H1 (cell line): ENCODE measurements at regions not wholly inside any gene's neighbourhood (a gene's known extent, or its start where the extent isn't known, plus 50 kb on each side); places are given as distances from the start of the nearest gene placed in this dataset.

Source experiments
- CTCF ChIA-PET: fragments of 300-600 bp; sonication (Branson Sonifier 250); formaldehyde crosslinking; loops from one replicate; lab custom pipeline; 2021; ENCODE audit not compliant: partially characterized antibody; lab: Charles Lee
- POLR2A ChIA-PET: fragments of 300-600 bp; sonication (Branson Sonifier 250); formaldehyde crosslinking; loops from one replicate; lab custom pipeline; 2021; ENCODE audit warnings: inconsistent platforms; ENCODE audit not compliant: partially characterized antibody; lab: Charles Lee
- DNase-seq, 2 experiments: peaks; one replicate each; pipeline versions ENCODE4 v3.0.0 to v3.0.0-alpha.2; 2010 to 2022; ENCODE audit warnings: low spot score in 2 of 2, low read depth in 1 of 2, mixed read lengths in 1 of 2
- FAIRE-seq: peaks from 2 replicates; lab custom pipeline; 2011; peaks lifted over from hg19 to GRCh38; lab: Jason Lieb, UNC
- H2AFZ ChIP-seq: 2 replicates; pipeline ENCODE4 v1.8.1; 2012; ENCODE audit warnings: low read length, inconsistent platforms
- H2AK5ac ChIP-seq: 2 replicates; pipeline ENCODE4 v1.6.1; 2013; ENCODE audit warnings: low read depth, low read length
- H2BK120ac ChIP-seq: replicated peaks from 2 replicates; pipeline ENCODE3; 2013; ENCODE audit warnings: low read depth, low read length, inconsistent platforms
- H2BK12ac ChIP-seq: 2 replicates; pipeline ENCODE4 v1.6.1; 2013; ENCODE audit warnings: low read depth, low read length
- H2BK15ac ChIP-seq: 2 replicates; pipeline ENCODE4 v1.6.1; 2013; ENCODE audit warnings: low read length
- H2BK20ac ChIP-seq: 2 replicates; pipeline ENCODE4 v1.6.1; 2013; ENCODE audit warnings: low read length
- H2BK5ac ChIP-seq: 2 replicates; pipeline ENCODE4 v1.6.1; 2013; ENCODE audit warnings: low read depth, low read length
- H3K14ac ChIP-seq: 2 replicates; pipeline ENCODE4 v1.6.1; 2013; ENCODE audit warnings: inconsistent platforms; ENCODE audit not compliant: insufficient read length
- H3K18ac ChIP-seq: 2 replicates; pipeline ENCODE4 v1.6.1; 2013; ENCODE audit warnings: low read length; ENCODE audit errors: extremely low read depth
- H3K23ac ChIP-seq: 2 replicates; pipeline ENCODE4 v1.6.1; 2013; ENCODE audit warnings: inconsistent platforms; ENCODE audit not compliant: insufficient read length
- H3K23me2 ChIP-seq: 2 replicates; pipeline ENCODE4 v1.6.1; 2013; ENCODE audit warnings: low read depth, low read length
- H3K27ac ChIP-seq: 2 replicates; pipeline ENCODE4 v1.6.1; 2011; ENCODE audit warnings: low read depth, low read length, inconsistent platforms
- H3K27me3 ChIP-seq, 4 experiments: replicated peaks in 1 of 4; 1 replicate in 1 of 4; 2 replicates in 3 of 4; pipeline versions ENCODE4 v1.6.1 to v1.8.1; 2011 to 2013; ENCODE audit warnings: low read length in 3 of 4, mild to moderate bottlenecking in 3 of 4, inconsistent platforms in 2 of 4, mixed read lengths in 2 of 4, moderate library complexity in 1 of 4; ENCODE audit not compliant: control insufficient read depth in 3 of 4, insufficient read depth in 3 of 4; ENCODE audit errors: extremely low read depth in 1 of 4
- H3K36me3 ChIP-seq, 4 experiments: 2 replicates each; pipeline versions ENCODE4 v1.6.1 to v1.8.1; 2011 to 2013; ENCODE audit warnings: mild to moderate bottlenecking in 4 of 4, low read length in 3 of 4, moderate library complexity in 2 of 4, control low read depth in 1 of 4, inconsistent platforms in 1 of 4; ENCODE audit not compliant: insufficient read depth in 4 of 4, control insufficient read depth in 2 of 4
- H3K4ac ChIP-seq: replicated peaks from 2 replicates; pipeline ENCODE3; 2013; ENCODE audit warnings: low read length, low read depth, mixed read lengths, inconsistent platforms; ENCODE audit not compliant: insufficient read length
- H3K4me1 ChIP-seq, 4 experiments: replicated peaks in 1 of 4; 1 replicate in 1 of 4; 2 replicates in 3 of 4; pipeline versions ENCODE4 v1.6.1 to v1.8.1; 2011 to 2013; ENCODE audit warnings: low read length in 3 of 4, inconsistent platforms in 2 of 4, mixed read lengths in 1 of 4; ENCODE audit not compliant: insufficient read depth in 4 of 4, control insufficient read depth in 3 of 4
- H3K4me2 ChIP-seq, 2 experiments: 2 replicates each; pipeline versions ENCODE4 v1.6.1 to v1.8.1; 2011 to 2013; ENCODE audit warnings: low read depth in 2 of 2, low read length in 2 of 2, control low read depth in 1 of 2, inconsistent platforms in 1 of 2, mild to moderate bottlenecking in 1 of 2; ENCODE audit not compliant: insufficient read depth in 1 of 2
- H3K4me3 ChIP-seq, 4 experiments: fragments of 200-600, 300-600 bp in 1 of 4; sonication (generic), shearing (Covaris generic), sonication (Bioruptor Twin) in 1 of 4; 2 replicates each; pipeline versions ENCODE4 v1.5.1 to v1.8.1; 2011 to 2016; ENCODE audit warnings: low read length in 4 of 4, low read depth in 3 of 4, control low read depth in 2 of 4, inconsistent platforms in 2 of 4, mild to moderate bottlenecking in 2 of 4, mixed read lengths in 1 of 4, moderate library complexity in 1 of 4; ENCODE audit not compliant: insufficient read depth in 2 of 4; ENCODE audit errors: extremely low read depth in 1 of 4
- H3K56ac ChIP-seq: replicated peaks from 2 replicates; pipeline ENCODE3; 2013; ENCODE audit warnings: low read depth, mild to moderate bottlenecking, mixed read lengths, low read length, inconsistent platforms; ENCODE audit not compliant: insufficient read length
- H3K79me1 ChIP-seq: 2 replicates; pipeline ENCODE4 v1.6.1; 2013; ENCODE audit warnings: low read depth, low read length, control low read depth
- H3K79me2 ChIP-seq, 2 experiments: 2 replicates each; pipeline versions ENCODE4 v1.6.1 to v1.8.1; 2012 to 2013; ENCODE audit warnings: low read length in 2 of 2, mild to moderate bottlenecking in 2 of 2, inconsistent platforms in 1 of 2; ENCODE audit not compliant: insufficient read depth in 2 of 2, control insufficient read depth in 1 of 2
- H3K9ac ChIP-seq, 4 experiments: replicated peaks in 1 of 4; 1 replicate in 1 of 4; 2 replicates in 3 of 4; pipeline versions ENCODE4 v1.6.1 to v1.8.1; 2011 to 2013; ENCODE audit warnings: low read depth in 3 of 4, low read length in 3 of 4, control low read depth in 2 of 4, mild to moderate bottlenecking in 2 of 4, moderate library complexity in 2 of 4, inconsistent platforms in 1 of 4; ENCODE audit errors: extremely low read depth in 1 of 4
- H3K9me3 ChIP-seq, 2 experiments: 2 replicates each; pipeline versions ENCODE4 v1.6.1 to v1.8.1; 2012 to 2013; ENCODE audit warnings: mild to moderate bottlenecking in 2 of 2, moderate library complexity in 2 of 2, control low read depth in 1 of 2, inconsistent platforms in 1 of 2, low read depth in 1 of 2, low read length in 1 of 2, mixed read lengths in 1 of 2; ENCODE audit not compliant: insufficient read depth in 2 of 2
- H4K20me1 ChIP-seq, 2 experiments: replicated peaks in 1 of 2; 2 replicates each; pipeline versions ENCODE3 to v1.8.1; 2011 to 2013; ENCODE audit warnings: inconsistent platforms in 2 of 2, low read length in 2 of 2, mild to moderate bottlenecking in 1 of 2; ENCODE audit not compliant: insufficient read depth in 2 of 2, control insufficient read depth in 1 of 2
- H4K5ac ChIP-seq: 2 replicates; pipeline ENCODE4 v1.6.1; 2013; ENCODE audit warnings: low read length, low read depth, mixed read lengths, inconsistent platforms; ENCODE audit not compliant: insufficient read length
- H4K8ac ChIP-seq: 2 replicates; pipeline ENCODE4 v1.8.0; 2013; ENCODE audit warnings: mild to moderate bottlenecking, moderate library complexity, low read length, inconsistent platforms; ENCODE audit not compliant: insufficient read depth; ENCODE audit errors: extremely low read depth
- H4K91ac ChIP-seq: replicated peaks from 2 replicates; pipeline ENCODE3; 2013; ENCODE audit warnings: low read length, mixed read lengths, inconsistent platforms; ENCODE audit not compliant: insufficient read length
- JUN ChIP-seq: IDR thresholded peaks from 2 replicates; pipeline ENCODE4 v1.6.1; 2011; ENCODE audit warnings: low read depth, mild to moderate bottlenecking, improper control_type of control experiment, low read length
- POU5F1 ChIP-seq: IDR thresholded peaks from 2 replicates; pipeline ENCODE4 v1.6.1; 2011; ENCODE audit warnings: low read depth, mild to moderate bottlenecking, low read length, moderate library complexity
- RNF2 ChIP-seq: fragments of 200-900, 300-1000 bp; sonication (generic); IDR thresholded peaks from 2 replicates; pipeline ENCODE4 v1.7.1; 2016; ENCODE audit warnings: borderline replicate concordance, low read depth, mild to moderate bottlenecking, antibody characterized with exemption, low read length; ENCODE audit not compliant: poor library complexity, severe bottlenecking; ENCODE audit errors: missing control alignments
- WGBS, 2 experiments: shearing (Covaris generic) in 1 of 2; methylation state at CpG; one replicate each; pipeline versions ENCODE4 v1.1.6 to v1.1.7; 2013 to 2015; ENCODE audit warnings: low lambda C conversion rate in 2 of 2, mixed read lengths in 2 of 2, inconsistent platforms in 1 of 2, low coverage in 1 of 2, missing lambda C conversion rate in 1 of 2; ENCODE audit not compliant: insufficient replicate concordance in 2 of 2, insufficient coverage in 1 of 2, insufficient read length in 1 of 2; ENCODE audit errors: extremely low coverage in 1 of 2, missing lambda C conversion rate in 1 of 2; 5-methylcytosine and 5-hydroxymethylcytosine counted together
- TF ChIP-seq, protein P1 (sequence below): IDR thresholded peaks from 2 replicates; pipeline ENCODE4 v1.6.1; 2012; ENCODE audit warnings: inconsistent platforms

DNA sequence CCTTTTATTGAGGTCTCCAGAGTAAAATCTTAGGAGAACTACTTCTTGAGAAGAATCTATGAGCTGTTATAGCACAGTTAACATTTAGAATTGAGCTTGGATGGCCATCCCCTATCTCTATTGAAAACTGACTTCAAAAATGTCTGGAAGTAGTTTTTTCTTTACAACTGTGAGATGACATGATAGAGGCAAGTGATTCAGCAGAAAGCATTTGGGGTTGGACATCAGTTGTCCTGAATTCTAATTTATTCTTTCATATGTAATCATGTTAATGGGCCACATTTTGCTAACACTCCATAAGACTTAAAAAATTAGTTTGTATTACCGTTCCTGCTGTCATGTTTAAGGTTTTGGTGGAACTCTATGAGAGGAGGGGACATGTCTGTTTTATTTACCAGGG lies 237.0 kb upstream of the SLC14A2 start:
- H4K5ac ChIP-seq = no peak overlapping the region
- no peak overlapping the region for H2BK20ac ChIP-seq
- no peak overlapping the region for H2BK12ac ChIP-seq
- TF ChIP-seq RNF2 (no peak), POU5F1 (no peak), JUN (no peak)
- TF ChIP-seq, protein P1, sequence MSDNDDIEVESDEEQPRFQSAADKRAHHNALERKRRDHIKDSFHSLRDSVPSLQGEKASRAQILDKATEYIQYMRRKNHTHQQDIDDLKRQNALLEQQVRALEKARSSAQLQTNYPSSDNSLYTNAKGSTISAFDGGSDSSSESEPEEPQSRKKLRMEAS = no peak
- H2AK5ac ChIP-seq = no peak overlapping the region
- no peak overlapping the region for H4K91ac ChIP-seq
- H3K27me3 ChIP-seq = no peaks in the 10 kb centered on the region
- H3K36me3 ChIP-seq = no peaks in the 10 kb centered on the region
- H3K9me3 ChIP-seq = no peaks in the 10 kb centered on the region
- ChIA-PET POLR2A (no interaction called here), CTCF (interaction anchor here (0.8 to 11.3 kb wide), 5 partner anchors 8 to 103 kb away, joined by 3 to 131 read pairs (median 8); no protein-coding TSS in a partner anchor)
- H4K8ac ChIP-seq = no peak overlapping the region
- no peak overlapping the region for H3K23ac ChIP-seq
- H3K4me2 ChIP-seq = no peak overlapping the region
- H2BK5ac ChIP-seq = no peak overlapping the region
- H3K56ac ChIP-seq = no peak overlapping the region
- H3K4me1 ChIP-seq = no peaks in the 10 kb centered on the region
- no peak overlapping the region for H3K18ac ChIP-seq
- no peaks in the 10 kb centered on the region for H3K79me2 ChIP-seq
- no peak overlapping the region for H3K4me3 ChIP-seq
- no peaks in the 10 kb centered on the region for H3K79me1 ChIP-seq
- no peaks in the 10 kb centered on the region for H3K23me2 ChIP-seq
- H2BK15ac ChIP-seq = no peak overlapping the region
- H4K20me1 ChIP-seq = no peaks in the 10 kb centered on the region
- FAIRE-seq (no peak), DNase-seq (no peak)
- H2BK120ac ChIP-seq = no peak overlapping the region
- H3K9ac ChIP-seq = no peak overlapping the region
- H3K4ac ChIP-seq = no peak overlapping the region
- no peak overlapping the region for H3K27ac ChIP-seq
- no peak overlapping the region for H2AFZ ChIP-seq
- H3K14ac ChIP-seq = no peak overlapping the region
- WGBS, 2 experiments = 84% methylated on average over 1 of the region's 1 CpG; no CpG with 5 or more reads in 1 of the 2 experiments
